ENCODE measurements at regions not wholly inside any gene's neighbourhood (a gene's known extent, or its start where the extent isn't known, plus 50 kb on each side); places are given as distances from the start of the nearest gene placed in this dataset.
"Not testable (repeated sequence)": the region's sequence is repeated elsewhere in the genome, so short reads cannot be mapped to it uniquely, and the experiment has no call there.

DNA sequence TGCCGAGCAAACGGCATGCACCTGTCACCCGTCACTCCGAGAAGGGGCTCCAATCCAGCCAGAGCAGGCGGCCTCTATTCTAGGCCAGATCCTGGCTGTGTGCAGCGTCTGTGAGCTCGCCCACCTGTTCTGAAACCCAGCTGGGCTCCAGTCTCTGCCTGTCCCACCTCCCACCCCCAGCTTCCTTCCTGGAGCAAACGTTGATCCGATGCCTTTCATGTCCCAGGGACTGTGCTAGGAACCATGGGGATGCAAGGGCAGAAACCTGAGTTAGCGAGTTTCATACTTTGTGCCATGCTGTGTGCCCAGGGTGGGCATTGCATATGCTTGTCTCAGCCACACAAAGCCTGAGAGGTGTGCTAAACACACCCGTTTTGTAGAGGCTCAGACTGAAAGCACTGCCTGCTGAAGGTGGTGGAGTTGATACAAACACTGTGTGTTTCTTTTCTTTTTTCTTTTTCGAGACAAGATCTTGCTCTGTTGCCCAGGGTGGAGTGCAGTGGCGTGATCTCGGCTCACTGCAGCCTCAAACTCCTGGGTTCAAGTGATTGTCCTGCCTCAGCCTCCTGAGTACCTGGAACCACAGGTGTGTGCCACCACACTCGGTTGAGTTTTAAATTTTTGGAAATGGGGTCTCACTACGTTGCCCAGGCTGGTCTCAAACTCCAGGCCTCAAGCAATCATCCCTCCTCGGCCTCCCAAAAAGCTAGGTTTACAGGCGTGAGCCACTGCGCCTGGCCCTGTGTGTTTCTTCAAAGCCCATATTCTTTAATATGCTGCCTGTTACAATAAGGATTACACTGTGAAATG, 84.1 kb upstream of the MED13L start:
- DNase-seq = no peak

DNA sequence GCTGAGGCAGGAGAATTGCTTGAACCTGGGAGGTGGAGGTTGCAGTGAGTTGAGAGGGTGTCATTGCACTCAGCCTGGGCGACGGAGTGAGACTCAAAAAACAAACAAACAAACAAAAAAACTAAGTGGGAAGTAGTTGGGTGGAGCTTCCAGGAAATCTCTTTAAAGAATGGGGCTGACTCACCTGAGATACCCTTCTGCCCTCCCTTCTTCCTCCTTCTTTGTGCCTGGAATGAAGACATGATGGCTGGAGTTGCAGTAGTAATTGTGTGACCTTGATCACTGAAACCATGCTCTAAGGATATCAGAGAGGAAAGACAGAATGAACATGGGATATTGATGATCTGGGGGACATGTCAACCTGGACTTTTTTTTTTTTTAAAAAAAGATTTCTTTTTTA, 87.6 kb upstream of the MED13L start:
- no peak for DNase-seq

DNA sequence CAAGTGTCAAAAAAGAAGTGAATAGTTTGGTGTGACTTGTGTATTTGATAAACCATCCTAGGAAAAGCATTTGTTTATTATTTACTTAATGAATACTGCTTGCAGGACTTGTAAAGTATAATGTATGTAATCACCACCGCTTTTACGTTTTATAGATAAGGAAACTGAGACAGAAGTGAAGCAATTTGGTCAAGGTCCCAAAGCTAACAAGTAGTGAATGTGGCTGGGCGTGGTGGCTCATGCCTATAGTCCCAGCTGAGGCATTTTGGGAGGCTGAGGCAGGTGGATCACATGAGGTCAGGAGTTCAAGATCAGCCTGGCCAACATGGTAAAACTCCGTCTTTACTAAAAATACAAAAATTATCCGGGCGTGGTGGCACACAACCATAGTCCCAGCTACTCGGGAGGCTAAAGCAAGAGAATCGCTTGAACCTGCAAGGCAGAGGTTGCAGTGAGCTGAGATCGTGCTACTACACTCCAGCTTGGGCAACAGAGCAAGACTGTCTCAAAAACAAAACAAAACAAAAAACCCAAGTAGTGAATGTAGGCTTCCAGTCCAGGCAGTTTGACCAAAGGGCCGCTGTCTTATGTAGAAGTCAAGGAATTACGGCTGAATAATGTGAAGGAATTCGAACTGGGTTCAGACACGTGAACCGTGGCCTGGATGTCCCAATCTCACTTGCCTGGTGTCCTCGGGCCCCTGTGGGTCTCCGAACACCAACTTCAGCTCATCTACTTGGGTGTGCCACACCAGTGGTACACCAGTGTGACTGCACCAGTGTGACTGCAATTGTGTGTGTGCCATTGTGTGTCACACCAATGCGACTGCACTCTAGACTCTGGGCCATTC, 88.3 kb upstream of the MED13L start:
- no peak for DNase-seq

- DNase-seq = no peak
Measured at GRCh38 chr12:116366456-116366776, 88.9 kb upstream of the MED13L start.

GRCh38 chr12:116366824-116367223, 89.3 kb upstream of the MED13L start:
- DNase-seq = no peak

DNA sequence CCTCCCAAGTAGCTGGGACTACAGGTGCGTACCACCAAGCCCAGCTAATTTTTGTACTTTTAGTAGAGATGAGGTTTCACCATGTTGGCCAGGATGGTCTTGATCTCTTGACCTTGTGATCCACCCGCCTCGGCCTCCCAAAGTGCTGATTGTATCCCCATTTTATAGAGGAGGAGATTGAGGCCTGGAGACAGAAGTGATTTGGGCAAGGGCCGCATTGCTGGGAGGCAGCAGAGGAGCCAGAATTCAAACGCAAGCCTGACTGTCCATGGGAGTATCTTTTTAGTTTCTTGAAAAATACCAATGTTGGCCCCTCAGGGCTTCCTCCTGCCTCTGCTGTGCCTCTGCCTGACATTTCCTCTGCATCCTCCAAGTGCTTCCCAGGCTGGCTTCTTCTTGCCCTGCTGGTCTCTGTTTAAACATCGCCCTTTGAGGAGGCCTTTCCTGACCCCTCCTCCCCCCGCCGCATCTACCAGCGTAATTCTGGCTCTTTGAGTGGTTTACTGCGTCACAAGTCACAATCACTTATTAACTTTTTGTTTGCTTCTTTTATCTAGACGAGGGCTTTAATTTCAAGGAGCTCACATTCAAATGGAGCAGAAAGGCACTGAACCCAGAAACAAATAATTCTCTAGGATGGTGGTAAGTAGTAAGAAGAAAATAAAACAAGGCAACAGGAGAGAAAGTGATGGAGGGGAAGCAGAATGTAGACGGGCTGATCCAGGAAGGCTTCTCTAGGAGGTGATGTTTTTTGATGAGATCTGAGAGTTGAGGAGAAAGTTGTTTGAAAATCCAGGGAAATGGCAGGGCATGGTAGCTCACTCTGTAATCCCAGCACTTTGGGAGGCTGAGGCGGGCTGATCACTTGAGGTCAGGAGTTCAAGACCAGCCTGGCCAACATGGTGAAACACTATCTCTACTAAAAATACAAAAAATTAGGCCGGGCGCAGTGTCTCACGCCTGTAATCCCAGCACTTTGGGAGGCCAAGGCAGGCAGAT, 91.0 kb upstream of the MED13L start:
- DNase-seq = no peak

DNA sequence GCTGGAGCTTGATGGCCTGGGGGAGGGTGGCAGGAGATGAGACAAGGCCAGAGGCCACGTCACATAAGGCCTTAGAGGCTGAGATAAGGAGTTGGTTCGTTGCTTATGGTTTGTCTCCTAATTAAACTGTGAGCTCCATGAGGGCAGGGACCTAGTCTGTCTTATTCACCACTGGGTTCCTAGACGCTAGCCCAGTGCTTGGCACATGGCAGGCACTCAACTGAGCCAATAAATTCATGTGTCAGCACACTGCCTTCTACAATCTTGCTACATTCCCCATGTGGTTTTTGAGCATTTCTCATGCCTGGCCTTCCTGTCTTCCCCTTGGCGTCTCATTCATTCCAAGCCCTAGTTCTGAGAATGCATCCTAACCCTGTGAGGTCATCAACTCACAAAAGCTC, 92.5 kb upstream of the MED13L start:
- DNase-seq = no peak

DNA sequence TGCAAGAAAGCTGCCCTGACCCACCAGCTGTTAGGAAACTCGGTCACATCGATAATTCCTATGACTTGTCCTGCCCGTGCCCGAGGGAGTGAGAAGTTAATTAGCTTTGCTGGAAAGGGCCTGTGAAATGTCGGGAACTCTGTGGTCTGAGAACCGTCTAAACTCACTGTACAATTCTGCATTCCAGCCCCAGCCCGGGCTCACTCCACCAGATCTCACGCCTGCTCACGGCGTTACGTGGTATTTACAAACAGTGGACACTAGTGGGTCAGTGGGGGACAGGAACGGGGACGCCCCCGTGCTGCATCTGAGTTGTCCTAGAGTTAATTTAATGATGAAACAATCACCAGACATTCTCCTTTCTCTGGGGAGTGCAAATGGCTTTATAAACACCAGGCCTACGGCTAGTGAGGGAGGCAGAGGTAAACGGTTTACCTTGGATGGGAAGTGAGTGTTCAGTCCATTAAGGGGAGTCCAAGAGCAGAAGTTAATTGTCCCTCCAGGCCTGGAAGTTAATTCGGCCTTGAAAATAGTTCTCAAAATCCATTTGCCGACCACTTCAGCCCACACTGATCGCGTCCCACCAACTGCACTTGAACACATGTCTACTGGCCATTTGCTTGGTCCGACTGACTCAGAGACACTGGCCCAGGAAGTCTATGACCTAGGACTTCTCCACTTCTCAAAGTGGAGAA, 93.5 kb upstream of the MED13L start:
- DNase-seq = no peak

DNA sequence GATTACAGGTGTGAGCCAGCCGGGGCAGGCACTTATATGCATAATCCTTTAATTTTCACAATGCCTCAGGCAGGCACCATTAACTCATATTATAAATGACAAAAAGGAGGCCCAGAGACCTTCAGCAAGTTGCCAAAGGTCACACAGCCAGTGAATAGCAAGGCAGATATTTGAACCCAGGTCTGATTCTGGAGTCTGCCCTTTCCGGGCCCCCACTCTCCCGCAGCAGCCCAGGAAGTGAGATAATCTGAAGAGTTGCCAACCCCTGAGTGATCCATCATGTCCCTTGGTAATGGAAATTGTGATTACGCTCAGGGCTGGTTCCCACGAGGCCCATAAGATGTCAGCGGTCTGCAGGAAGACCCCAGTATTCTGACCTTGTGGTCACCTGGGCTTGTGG, 95.3 kb upstream of the MED13L start:
- DNase-seq = no peak

- no peak for DNase-seq
Measured at GRCh38 chr12:116373572-116374206, 96.2 kb upstream of the MED13L start.

GRCh38 chr12:116374207-116374606, 96.7 kb upstream of the MED13L start:
- no peak for DNase-seq

- DNase-seq = no peak
Measured at GRCh38 chr12:116375278-116375842, 97.9 kb upstream of the MED13L start.

DNA sequence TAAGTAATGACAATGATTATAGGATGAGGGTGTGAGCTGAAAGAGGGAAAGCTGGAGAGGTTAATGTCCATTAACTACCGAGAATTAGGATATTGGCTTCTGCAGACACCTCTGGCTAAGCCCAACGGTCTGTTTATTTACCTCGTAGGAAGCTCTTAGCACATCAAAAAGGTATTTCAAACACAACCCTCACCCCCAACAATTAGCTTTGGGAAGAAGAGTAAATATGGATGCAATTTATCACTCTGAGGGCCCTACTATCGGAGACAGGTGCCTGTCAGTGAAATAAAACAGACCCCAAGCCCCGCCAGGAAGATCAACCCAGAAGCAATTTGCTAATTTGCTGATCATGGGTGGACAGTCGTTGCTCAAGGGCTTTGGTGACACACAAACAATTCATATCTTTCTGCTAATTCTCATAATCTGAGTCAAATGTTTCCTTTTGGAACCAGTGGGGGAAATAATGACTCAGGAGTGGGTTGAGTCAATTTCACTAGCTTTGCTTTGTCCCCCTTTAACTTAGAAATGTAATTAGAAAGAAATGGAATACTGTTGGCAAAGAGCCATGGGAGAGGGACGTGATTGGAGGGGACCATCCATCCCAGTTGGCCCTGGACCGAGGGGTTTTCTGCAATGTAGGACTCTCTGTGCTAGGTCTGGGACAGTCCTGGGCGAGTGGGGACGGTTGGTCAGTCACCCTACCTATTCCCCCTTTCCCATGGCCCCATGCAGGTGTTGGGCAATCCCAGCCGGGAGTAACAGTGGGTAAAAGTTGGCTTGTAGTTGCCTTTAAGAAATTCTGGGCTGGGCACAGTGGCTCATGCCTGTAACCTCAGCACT, 99.1 kb upstream of the MED13L start:
- DNase-seq = no peak

GRCh38 chr12:116377194-116377571, 99.7 kb upstream of the MED13L start:
- not testable (repeated sequence) for DNase-seq

DNA sequence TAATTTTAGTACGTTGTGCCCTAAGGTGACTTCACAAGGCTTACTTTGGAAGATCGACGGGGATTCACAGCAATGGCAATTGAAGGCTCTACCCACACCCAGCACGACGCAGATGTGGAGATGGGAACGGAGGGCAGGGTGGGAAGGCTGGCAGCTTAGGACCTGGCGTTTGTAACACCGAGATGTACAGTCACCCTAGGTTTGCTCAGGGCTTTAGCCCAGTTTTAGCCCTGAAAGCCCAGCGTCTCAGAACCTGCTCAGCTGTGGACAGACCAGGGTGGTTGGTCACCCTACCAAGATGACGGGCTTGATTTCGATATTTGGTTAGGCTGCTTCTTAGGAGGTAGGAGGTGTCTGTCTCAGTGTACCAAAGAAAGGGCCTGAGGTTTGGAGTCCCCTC, 100.5 kb upstream of the MED13L start:
- no peak for DNase-seq

DNA sequence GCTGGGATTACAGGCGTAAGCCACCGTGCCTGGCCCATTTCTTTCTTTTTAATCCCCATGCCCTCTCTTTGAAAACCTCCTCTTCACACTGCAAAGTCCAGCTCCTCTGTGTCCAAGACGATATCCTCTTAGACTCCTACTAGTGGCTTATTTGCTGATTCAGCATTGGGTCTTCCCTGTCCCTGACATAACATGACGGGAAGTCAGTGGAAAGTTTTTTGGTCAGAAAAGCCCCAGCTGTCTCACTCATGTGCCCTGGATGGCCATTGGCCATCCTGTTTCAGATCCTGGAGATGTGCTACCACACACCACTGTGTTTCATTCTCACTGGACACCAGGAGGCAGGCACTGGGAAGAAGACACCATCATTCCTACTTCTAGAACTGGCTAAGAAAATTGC, 102.6 kb upstream of the MED13L start:
- DNase-seq = no peak

DNA sequence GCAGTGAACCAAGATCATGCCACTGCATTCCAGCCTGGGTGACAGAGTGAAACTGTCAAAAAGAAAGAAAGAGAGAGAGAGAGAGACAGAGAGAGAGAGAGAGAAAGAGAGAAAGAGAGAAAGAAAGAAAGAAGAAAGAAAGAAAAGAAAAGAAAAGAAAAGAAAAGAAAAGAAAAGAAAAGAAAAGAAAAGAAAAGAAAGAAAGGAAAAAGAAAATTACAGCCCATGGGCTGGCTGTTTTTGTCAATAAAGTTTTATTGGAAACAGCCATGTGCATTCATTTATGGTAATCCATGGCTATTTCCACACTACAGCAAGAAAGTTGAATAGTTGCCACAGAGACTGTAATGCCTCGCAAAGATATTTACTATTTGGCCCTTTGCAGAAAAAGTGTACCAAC, 103.2 kb upstream of the MED13L start:
- DNase-seq = not testable (repeated sequence)

- DNase-seq = no peak
Measured at GRCh38 chr12:116381240-116381743, 103.8 kb upstream of the MED13L start.

- no peak for DNase-seq
Measured at GRCh38 chr12:116381744-116382685, 104.5 kb upstream of the MED13L start.

All from activated CD8-positive, alpha-beta memory T cell treated with anti-CD3 and anti-CD28 coated beads, Interleukin-2, amount 50 U/mL, for 4 hours (primary cell).